Liver (tissue), 8 donors: ENCODE measurements at regions not wholly inside any gene's neighbourhood (a gene's known extent, or its start where the extent isn't known, plus 50 kb on each side); places are given as distances from the start of the nearest gene placed in this dataset.

Experiments used
- DNase-seq: peaks from one replicate; pipeline ENCODE4 v3.0.0-alpha.2; 2017; ENCODE audit warnings: low spot score
- H3K27ac ChIP-seq, 2 donors: one replicate each; pipeline ENCODE4 v1.7.0; 2013; ENCODE audit warnings: inconsistent platforms in 2 of 2, low read length in 2 of 2, control low read depth in 1 of 2, low read depth in 1 of 2, mild to moderate bottlenecking in 1 of 2
- H3K27me3 ChIP-seq, 4 donors: one replicate each; pipeline versions ENCODE4 v1.6.1 to v1.7.0; 2013; ENCODE audit warnings: low read length in 3 of 4, inconsistent platforms in 1 of 4, mild to moderate bottlenecking in 1 of 4, moderate library complexity in 1 of 4; ENCODE audit not compliant: control insufficient read depth in 4 of 4, insufficient read depth in 4 of 4
- H3K36me3 ChIP-seq, 4 donors: one replicate each; pipeline versions ENCODE4 v1.6.1 to v1.7.0; 2013; ENCODE audit warnings: low read length in 3 of 4, mild to moderate bottlenecking in 3 of 4, low read depth in 1 of 4, moderate library complexity in 1 of 4; ENCODE audit not compliant: control insufficient read depth in 4 of 4, insufficient read depth in 3 of 4
- H3K4me1 ChIP-seq, 4 donors: one replicate each; pipeline versions ENCODE4 v1.6.1 to v1.7.0; 2013; ENCODE audit warnings: low read length in 3 of 4, mild to moderate bottlenecking in 3 of 4, moderate library complexity in 1 of 4; ENCODE audit not compliant: control insufficient read depth in 4 of 4, insufficient read depth in 4 of 4
- H3K4me3 ChIP-seq, 3 donors: one replicate each; pipeline versions ENCODE4 v1.6.1 to v1.7.0; 2013; ENCODE audit warnings: low read length in 3 of 3, control low read depth in 1 of 3, low read depth in 1 of 3, mild to moderate bottlenecking in 1 of 3
- H3K9ac ChIP-seq, 2 donors: one replicate each; pipeline ENCODE4 v1.7.0; 2013; ENCODE audit warnings: low read length in 2 of 2, mild to moderate bottlenecking in 2 of 2, moderate library complexity in 2 of 2, control low read depth in 1 of 2, low read depth in 1 of 2
- H3K9me3 ChIP-seq, 4 donors: one replicate each; pipeline versions ENCODE4 v1.6.1 to v1.7.0; 2013; ENCODE audit warnings: low read length in 3 of 4; ENCODE audit not compliant: control insufficient read depth in 4 of 4
- ATF3 ChIP-seq: IDR thresholded peaks from 2 replicates; pipeline ENCODE4 v1.6.1; 2016; ENCODE audit warnings: antibody characterized with exemption
- CTCF ChIP-seq: fragments of 150-350 bp; IDR thresholded peaks from 2 replicates; pipeline ENCODE4 v1.5.1; 2017; ENCODE audit warnings: improper control_type of control experiment, low read depth, low read length; ENCODE audit not compliant: missing input control
- EGR1 ChIP-seq, 2 donors: IDR thresholded peaks; 2 replicates each; pipeline ENCODE4 v1.6.1; 2016 to 2018; ENCODE audit warnings: antibody characterized with exemption in 2 of 2, low read depth in 2 of 2
- FOXA1 ChIP-seq: IDR thresholded peaks from 2 replicates; pipeline ENCODE4 v1.6.1; 2016; ENCODE audit warnings: antibody characterized with exemption
- FOXA2 ChIP-seq: IDR thresholded peaks from 2 replicates; pipeline ENCODE4 v1.6.1; 2016; ENCODE audit warnings: antibody characterized with exemption
- GABPA ChIP-seq, 2 donors: IDR thresholded peaks in 1 of 2; conservative IDR thresholded peaks in 1 of 2; 2 replicates each; pipeline ENCODE4 v1.6.1; 2016; ENCODE audit warnings: antibody characterized with exemption in 2 of 2, mild to moderate bottlenecking in 1 of 2, moderate library complexity in 1 of 2
- HNF4A ChIP-seq, 2 donors: conservative IDR thresholded peaks; 2 replicates each; pipeline ENCODE4 v1.6.1; 2016; ENCODE audit warnings: antibody characterized with exemption in 2 of 2, mild to moderate bottlenecking in 2 of 2
- HNF4G ChIP-seq: IDR thresholded peaks from 2 replicates; pipeline ENCODE4 v1.6.1; 2016; ENCODE audit warnings: antibody characterized with exemption
- JUND ChIP-seq, 2 donors: IDR thresholded peaks; 2 replicates each; pipeline ENCODE4 v1.6.1; 2016; ENCODE audit warnings: antibody characterized with exemption in 2 of 2
- MAX ChIP-seq: IDR thresholded peaks from 2 replicates; pipeline ENCODE4 v1.6.1; 2016; ENCODE audit warnings: antibody characterized with exemption
- NR2F2 ChIP-seq: IDR thresholded peaks from 2 replicates; pipeline ENCODE4 v1.6.1; 2016; ENCODE audit warnings: antibody characterized with exemption
- RAD21 ChIP-seq, 2 donors: IDR thresholded peaks; 2 replicates each; pipeline ENCODE4 v1.6.1; 2016; ENCODE audit warnings: antibody characterized with exemption in 2 of 2, mild to moderate bottlenecking in 2 of 2
- REST ChIP-seq: IDR thresholded peaks from 2 replicates; pipeline ENCODE4 v1.6.1; 2016; ENCODE audit warnings: antibody characterized with exemption, mild to moderate bottlenecking
- RXRA ChIP-seq, 2 donors: IDR thresholded peaks; 2 replicates each; pipeline ENCODE4 v1.6.1; 2017 to 2018; ENCODE audit warnings: antibody characterized with exemption in 2 of 2, mild to moderate bottlenecking in 1 of 2
- SP1 ChIP-seq: IDR thresholded peaks from 2 replicates; pipeline ENCODE4 v1.6.1; 2018; ENCODE audit warnings: antibody characterized with exemption, mild to moderate bottlenecking
- TAF1 ChIP-seq: conservative IDR thresholded peaks from 2 replicates; pipeline ENCODE4 v1.6.1; 2016; ENCODE audit warnings: antibody characterized with exemption, mild to moderate bottlenecking
- YY1 ChIP-seq: IDR thresholded peaks from 2 replicates; pipeline ENCODE4 v1.6.1; 2016; ENCODE audit warnings: antibody characterized with exemption, mild to moderate bottlenecking
- ZBTB33 ChIP-seq: IDR thresholded peaks from 2 replicates; pipeline ENCODE4 v1.6.1; 2016; ENCODE audit warnings: antibody characterized with exemption
- WGBS: extraction: QIAGEN DNeasy Blood & Tissue Kit; methylation state at CpG from one replicate; pipeline ENCODE4 v1.1.7; 2013; 5-methylcytosine and 5-hydroxymethylcytosine counted together
- donor health status: healthy.
- donor health status: healthy.
- donor health status: healthy.
- donor health status: healthy.
- donor health status: healthy.

- H3K9ac ChIP-seq = no peak overlapping the region
- H3K4me3 ChIP-seq = no peak overlapping the region
- peaks cover 0 to 3% (median 0%) of the 10 kb centered on the region in 4 donors for H3K27me3 ChIP-seq
- no peak overlapping the region for H3K27ac ChIP-seq
- H3K4me1 ChIP-seq = no peaks in the 10 kb centered on the region
- TF ChIP-seq REST = no peak
- TF ChIP-seq NR2F2 = no peak
- no peak for TF ChIP-seq HNF4A (conservative IDR thresholded peaks at IDR 0.05)
- TF ChIP-seq TAF1 = no peak
- TF ChIP-seq RAD21 (IDR thresholded peaks at IDR 0.05) = no peak
- TF ChIP-seq ATF3 = no peak
- no peak for TF ChIP-seq MAX
- TF ChIP-seq GABPA (IDR thresholded peaks at IDR 0.05 in 1 of 2, conservative IDR thresholded peaks at IDR 0.05 in 1 of 2) = no peak
- no peak for TF ChIP-seq ZBTB33
- TF ChIP-seq YY1 = no peak
- TF ChIP-seq JUND (IDR thresholded peaks at IDR 0.05) = no peak
- no peak for TF ChIP-seq RXRA (IDR thresholded peaks at IDR 0.05)
- TF ChIP-seq EGR1 (IDR thresholded peaks at IDR 0.05; ENCODE audit: low read depth in 2 of 2) = no peak
- no peak for TF ChIP-seq CTCF
- TF ChIP-seq FOXA2 = no peak
- no peak for TF ChIP-seq FOXA1
- no peak for TF ChIP-seq SP1
- TF ChIP-seq HNF4G = no peak
- no peaks in the 10 kb centered on the region for H3K36me3 ChIP-seq
- no peak for DNase-seq
- WGBS = 73% methylated on average over 8 of the region's 8 CpGs
- no peaks in the 10 kb centered on the region for H3K9me3 ChIP-seq
Measured at GRCh38 chr15:96827981-96828380, 497.5 kb downstream of the NR2F2 start.
